Right atrium auricular region (tissue), 2 donors: ENCODE measurements at regions not wholly inside any gene's neighbourhood (a gene's known extent, or its start where the extent isn't known, plus 50 kb on each side); places are given as distances from the start of the nearest gene placed in this dataset.
A peak's percentile ranks its signal among the peaks of the same experiment; 100 is the strongest.

ENCODE experiments used
- DNase-seq: peaks from one replicate; pipeline ENCODE4 v3.0.0-alpha.2; 2019; ENCODE audit warnings: low spot score
- H3K27ac ChIP-seq, 2 donors: fragments of 200-600 bp; sonication (generic); 1 replicate in 1 of 2; 2 replicates in 1 of 2; pipeline ENCODE4 v1.5.1; 2016 to 2019
- H3K27me3 ChIP-seq, 2 donors: fragments of 200-600 bp; sonication (generic); one replicate each; pipeline versions ENCODE4 v1.5.1 to v1.6.0; 2017 to 2019
- H3K36me3 ChIP-seq: fragments of 200-600 bp; sonication (generic); one replicate; pipeline ENCODE4 v1.5.1; 2016
- H3K4me1 ChIP-seq, 2 donors: fragments of 200-600 bp; sonication (generic); one replicate each; pipeline versions ENCODE4 v1.5.1 to v1.6.0; 2017 to 2019
- H3K4me3 ChIP-seq, 2 donors: fragments of 200-600 bp; sonication (generic); 1 replicate in 1 of 2; 2 replicates in 1 of 2; pipeline ENCODE4 v1.5.1; 2017 to 2019; ENCODE audit warnings: mild to moderate bottlenecking in 1 of 2, moderate library complexity in 1 of 2
- H3K9me3 ChIP-seq, 2 donors: fragments of 200-600 bp; sonication (generic); one replicate each; pipeline ENCODE4 v1.5.1; 2019
- TF ChIP-seq, protein P1 (sequence below), 2 donors: fragments of 200-600 bp; sonication (generic); IDR thresholded peaks; one replicate each; pipeline ENCODE4 v1.5.1; 2019; ENCODE audit warnings: antibody characterized with exemption in 2 of 2

DNA sequence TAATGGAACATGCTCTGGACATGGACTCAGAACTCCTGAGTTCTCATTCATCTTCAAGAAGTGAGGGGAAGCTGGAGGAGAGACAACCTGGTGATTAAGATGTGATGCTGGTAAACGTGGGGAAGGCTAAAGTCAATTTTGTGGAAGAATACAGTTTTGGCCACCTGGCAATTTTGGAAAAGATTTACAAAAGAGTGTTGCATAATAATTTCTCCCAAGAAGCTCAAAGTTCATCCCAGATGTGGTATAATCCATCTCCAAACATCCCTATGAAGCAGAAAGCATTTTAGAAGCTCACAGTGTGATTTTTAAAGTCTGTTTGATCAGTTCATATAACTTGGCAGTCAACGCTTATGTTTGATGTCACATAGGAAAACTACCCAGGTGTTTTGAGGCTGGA lies 208.7 kb downstream of the LMX1A start:
- TF ChIP-seq, protein P1, sequence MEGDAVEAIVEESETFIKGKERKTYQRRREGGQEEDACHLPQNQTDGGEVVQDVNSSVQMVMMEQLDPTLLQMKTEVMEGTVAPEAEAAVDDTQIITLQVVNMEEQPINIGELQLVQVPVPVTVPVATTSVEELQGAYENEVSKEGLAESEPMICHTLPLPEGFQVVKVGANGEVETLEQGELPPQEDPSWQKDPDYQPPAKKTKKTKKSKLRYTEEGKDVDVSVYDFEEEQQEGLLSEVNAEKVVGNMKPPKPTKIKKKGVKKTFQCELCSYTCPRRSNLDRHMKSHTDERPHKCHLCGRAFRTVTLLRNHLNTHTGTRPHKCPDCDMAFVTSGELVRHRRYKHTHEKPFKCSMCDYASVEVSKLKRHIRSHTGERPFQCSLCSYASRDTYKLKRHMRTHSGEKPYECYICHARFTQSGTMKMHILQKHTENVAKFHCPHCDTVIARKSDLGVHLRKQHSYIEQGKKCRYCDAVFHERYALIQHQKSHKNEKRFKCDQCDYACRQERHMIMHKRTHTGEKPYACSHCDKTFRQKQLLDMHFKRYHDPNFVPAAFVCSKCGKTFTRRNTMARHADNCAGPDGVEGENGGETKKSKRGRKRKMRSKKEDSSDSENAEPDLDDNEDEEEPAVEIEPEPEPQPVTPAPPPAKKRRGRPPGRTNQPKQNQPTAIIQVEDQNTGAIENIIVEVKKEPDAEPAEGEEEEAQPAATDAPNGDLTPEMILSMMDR (IDR thresholded peaks at IDR 0.05): no peak
- no peak for DNase-seq
- Histone ChIP-seq H3K36me3 (no peaks in the 10 kb centered on the region), H3K4me3 (no peak overlapping the region), H3K9me3 (no peaks in the 10 kb centered on the region), H3K27ac (no peak overlapping the region), H3K27me3 (no peaks in the 10 kb centered on the region), H3K4me1 (no peaks in the 10 kb centered on the region)

DNA sequence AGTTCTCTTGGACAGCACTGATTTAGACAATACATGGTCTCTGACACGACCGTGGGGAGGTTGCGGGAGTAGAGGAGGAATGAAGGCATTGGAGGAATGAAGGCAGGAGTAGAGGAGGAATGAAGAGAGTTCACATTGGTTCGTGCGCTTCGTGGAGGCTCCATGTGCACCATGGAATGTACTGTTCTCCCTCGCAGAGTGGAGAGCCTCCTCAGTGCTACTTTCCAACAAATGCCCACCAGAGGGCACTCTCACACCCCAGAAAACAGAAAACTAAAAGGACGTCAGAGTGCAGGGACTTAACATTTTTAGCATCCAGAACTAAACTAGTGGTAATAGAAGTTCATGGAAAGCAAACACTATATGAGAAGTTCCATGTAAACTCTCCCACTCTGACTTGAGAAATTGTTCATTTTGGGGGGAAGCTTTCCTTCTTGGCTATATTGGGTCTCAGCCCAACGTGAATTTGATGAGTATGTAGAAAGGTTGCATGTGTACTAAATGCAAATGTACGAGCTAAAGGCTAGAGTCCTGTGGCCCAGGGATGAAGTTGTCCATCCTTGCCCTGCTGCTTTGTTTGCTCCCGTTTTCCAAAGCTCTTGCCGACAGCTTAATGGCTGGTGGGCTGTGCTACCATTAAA lies 211.6 kb downstream of the LMX1A start:
- peak; percentile 62 for DNase-seq
- Histone ChIP-seq H3K4me3 (no peak overlapping the region), H3K9me3 (no peaks in the 10 kb centered on the region), H3K27me3 (no peaks in the 10 kb centered on the region), H3K4me1 (no peaks in the 10 kb centered on the region), H3K27ac (no peak overlapping the region), H3K36me3 (no peaks in the 10 kb centered on the region)
- TF ChIP-seq, protein P1 (IDR thresholded peaks at IDR 0.05): peak; percentile 71 to 76

DNA sequence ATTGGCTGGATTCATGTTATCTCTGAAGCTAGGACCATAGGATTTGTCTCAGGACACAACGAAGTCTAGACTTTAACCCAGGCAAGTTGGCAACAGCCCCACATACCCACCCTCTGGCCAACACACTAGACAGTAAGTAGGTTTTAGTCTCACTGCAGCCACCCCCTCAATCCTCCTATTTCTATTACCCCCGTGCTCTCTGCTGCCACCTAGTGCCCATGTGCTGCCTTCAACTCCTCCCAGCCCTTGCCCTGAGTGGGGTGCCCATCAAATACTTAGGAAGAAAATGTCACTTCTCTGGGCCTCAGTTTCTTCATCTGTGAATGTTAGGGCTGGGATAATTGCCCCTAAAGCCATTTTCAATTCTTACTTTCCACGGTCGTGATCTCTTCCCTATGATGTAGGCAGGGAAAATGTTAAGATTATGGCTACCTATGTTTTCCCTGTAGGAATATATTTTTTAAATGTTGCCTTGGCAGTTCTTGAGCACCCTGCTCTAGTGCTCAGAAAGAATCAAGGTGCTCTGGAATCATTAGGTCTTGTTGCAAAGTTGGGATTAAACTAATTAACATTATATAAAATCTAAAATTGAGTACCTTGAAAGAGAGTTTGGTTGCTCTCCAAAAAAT lies 213.0 kb downstream of the LMX1A start:
- TF ChIP-seq, protein P1 (IDR thresholded peaks at IDR 0.05): peak in 1 of 2 donors; percentile 51
- Histone ChIP-seq H3K36me3 (no peaks in the 10 kb centered on the region), H3K9me3 (no peaks in the 10 kb centered on the region), H3K4me3 (no peak overlapping the region), H3K27ac (no peak overlapping the region), H3K27me3 (no peaks in the 10 kb centered on the region), H3K4me1 (no peaks in the 10 kb centered on the region)
- DNase-seq: no peak

DNA sequence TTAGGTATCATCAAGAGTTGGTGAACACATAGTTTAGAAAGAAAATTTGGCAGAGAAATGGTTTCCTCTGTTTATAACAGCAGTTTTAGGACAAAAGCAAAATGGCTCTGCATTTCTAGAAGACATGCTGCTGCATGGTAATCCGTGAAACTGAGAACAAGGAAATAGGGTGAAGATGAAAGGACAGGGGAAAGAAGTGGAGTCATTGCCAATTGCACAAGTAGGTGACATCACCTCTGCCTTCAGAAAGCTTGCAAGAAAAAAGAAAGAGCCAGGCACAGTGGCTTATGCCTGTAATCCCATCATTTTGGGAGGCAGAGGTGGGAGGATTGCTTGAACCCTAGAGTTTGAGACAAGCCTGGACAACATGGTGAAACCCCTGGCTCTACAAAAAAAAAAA lies 217.6 kb downstream of the LMX1A start:
- no peaks in the 10 kb centered on the region for H3K27me3 ChIP-seq
- no peak overlapping the region for H3K27ac ChIP-seq
- no peaks in the 10 kb centered on the region for H3K4me1 ChIP-seq
- no peak for DNase-seq
- H3K9me3 ChIP-seq: no peaks in the 10 kb centered on the region
- H3K36me3 ChIP-seq: no peaks in the 10 kb centered on the region
- TF ChIP-seq, protein P1 (IDR thresholded peaks at IDR 0.05): no peak
- H3K4me3 ChIP-seq: no peak overlapping the region

DNA sequence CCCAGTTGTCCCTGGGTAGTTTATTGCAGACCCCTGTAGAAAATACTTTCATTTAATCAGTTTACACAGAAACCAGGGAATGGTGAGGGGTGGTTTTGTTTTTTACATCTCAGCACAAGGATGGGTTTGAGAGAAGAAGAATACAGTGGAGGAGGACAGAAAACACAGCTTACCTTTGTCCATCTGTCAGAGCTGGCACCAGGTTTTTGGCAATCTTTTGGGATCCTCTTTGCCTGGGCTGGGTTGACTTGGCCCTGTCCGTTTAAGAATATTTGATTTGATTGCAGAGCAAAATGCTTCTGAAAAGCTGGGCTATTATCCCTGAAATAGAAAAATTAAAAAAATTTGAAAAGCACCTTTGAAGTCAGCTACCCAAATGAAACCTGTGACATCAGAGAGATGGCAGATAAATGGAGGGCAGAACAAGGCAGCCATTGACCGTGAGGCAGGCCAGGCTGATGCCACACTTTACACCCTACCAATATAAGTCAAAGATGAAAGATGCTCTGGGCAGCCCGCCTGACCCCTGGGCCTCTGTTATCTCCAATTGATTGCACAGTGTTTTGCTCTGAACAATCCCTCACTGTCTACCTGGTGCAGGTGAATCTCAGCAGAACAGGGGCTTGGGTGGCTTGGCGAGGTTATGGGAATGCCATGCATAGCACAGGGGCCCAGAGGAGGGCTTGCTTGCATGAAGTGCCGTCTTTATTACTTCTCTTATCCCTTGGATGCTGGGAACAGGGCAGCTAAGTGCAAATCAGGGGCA lies 218.8 kb downstream of the LMX1A start:
- Histone ChIP-seq H3K4me3 (no peak overlapping the region), H3K27ac (no peak overlapping the region), H3K36me3 (no peaks in the 10 kb centered on the region), H3K9me3 (no peaks in the 10 kb centered on the region), H3K27me3 (no peaks in the 10 kb centered on the region), H3K4me1 (no peaks in the 10 kb centered on the region)
- TF ChIP-seq, protein P1 (IDR thresholded peaks at IDR 0.05): no peak
- no peak for DNase-seq
